NCI-H2227 (cell line): ENCODE measurements at regions not wholly inside any gene's neighbourhood (a gene's known extent, or its start where the extent isn't known, plus 50 kb on each side); places are given as distances from the start of the nearest gene placed in this dataset.

Source experiments
- DNase-seq: peaks from one replicate; lab custom pipeline; 2025; ENCODE audit not compliant: unreplicated experiment; lab: John Stamatoyannopoulos, UW

DNA sequence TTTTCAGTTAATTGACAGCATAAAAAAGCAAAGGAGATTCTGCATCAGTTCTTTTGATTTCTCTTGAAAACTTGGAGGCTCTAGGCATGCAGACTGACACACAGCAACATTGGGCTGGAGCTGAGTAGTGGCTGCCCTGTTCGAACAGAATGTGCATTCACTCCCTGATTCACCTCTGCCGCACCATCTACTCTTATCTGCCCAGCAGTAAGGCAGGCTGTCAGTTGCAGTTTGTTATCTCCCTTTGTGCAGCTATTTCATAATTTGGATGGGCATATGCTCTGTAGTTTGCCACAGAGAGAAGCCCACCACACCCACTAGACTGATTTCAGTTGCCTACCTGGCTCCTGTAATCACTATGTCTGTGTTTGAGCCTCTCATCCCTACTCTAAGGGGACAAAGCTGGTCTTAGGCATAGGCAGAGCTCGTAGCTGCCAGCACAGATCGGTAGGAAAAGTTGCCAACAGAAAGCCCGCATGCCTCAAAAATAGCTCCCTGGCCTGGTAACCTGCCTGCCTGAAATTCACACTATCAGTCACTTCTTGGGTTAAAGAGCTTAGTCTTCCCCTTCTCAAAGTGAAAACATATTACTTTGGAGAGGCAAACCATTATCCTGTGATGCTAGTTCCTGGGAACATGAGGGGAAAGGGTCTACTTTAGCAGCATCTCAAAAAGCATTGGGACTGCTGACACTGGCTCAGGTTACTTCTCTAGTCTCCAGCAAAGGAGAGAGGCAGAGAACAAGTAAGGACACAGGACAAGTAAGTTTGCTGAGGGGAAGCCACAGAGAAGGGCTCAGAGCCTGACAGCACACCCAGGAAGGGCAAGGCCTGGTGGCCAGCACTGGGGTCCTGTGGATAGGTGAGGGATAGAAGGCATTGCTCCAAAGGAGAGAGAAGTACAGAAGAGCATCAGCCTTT, 75.9 kb upstream of the TMEM164 start:
- DNase-seq, result no peak

DNA sequence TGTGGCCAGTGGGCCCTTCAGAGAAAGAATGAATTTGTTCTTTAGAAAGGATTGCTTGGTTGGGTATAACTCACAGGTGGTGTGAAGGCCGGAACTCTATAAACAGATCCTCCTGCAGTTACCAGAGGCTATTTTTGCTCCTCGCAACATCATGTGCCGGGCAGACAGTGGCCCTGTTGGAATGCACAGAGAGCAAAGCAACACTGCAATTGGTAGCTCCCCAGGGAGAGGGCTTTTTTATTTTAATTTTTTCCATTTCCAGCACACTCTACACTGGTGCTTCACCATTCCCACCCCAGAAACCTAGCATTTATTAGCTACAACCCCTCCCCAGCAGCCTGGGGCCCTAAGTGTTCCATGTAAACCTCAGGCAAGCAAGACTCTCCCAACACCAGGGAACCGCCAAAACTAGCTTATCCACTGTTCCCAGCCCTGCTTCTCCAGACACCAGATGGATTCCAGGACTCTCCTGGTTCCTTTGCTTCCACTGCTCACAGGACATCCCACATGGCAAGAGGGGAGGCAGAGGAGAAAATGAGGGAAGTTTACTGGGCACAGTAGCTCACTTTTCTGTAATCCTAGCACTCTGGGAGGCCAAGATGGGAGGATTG, 75.1 kb upstream of the TMEM164 start:
- DNase-seq, result no peak

DNA sequence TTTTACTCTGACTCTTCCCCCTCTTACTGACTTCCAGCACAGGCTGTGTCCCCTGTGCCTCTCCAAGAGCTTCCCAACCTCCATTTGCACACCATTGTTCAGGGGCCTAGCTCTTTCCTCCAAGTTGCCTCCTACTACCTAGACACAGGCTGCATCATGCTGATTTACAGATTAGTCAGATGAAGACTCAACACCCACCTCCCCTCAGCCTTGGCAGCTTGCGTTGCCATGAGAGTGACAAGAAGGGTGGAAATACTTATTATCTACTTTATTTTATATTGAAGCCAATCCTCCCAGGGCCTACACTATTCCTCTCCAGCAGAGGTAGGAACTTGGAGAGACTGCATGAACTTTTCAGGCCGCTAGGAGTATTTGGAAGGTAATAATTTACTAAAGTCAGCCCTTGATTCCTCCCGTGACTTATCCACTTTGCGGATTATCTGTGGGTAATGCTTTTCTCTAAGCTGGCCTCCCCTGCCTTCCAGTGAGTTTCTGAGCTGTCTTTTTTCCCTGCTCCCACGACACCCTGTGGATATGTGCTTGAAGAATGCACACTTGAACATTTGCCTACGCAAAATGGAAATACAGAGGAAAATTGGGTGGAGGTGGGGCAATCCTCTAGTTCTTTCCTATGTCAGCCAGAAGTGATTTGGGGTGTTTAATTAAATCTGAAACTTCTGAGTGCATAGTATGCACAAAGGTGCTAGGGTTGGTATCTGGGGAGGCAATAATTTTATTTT, 74.1 kb upstream of the TMEM164 start:
- no peak for DNase-seq

DNA sequence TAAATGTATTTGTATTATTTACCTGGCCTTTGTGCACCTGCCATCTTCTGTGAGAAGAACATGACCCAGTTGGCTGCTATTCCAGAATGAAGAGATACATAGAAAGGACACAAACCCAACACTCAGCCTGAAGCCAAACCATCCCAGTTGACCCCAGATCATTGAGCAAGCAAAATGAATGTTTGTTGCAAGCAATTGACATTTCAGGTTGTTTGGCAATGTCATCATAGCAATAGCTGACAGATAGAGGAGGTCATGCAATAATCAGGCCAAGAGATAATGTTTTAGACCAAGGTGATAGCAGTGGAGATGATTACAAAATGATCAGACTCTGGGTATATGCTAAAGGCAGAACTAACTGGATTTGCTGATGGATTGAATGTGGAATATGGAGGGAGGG, 71.2 kb upstream of the TMEM164 start:
- no peak for DNase-seq

DNA sequence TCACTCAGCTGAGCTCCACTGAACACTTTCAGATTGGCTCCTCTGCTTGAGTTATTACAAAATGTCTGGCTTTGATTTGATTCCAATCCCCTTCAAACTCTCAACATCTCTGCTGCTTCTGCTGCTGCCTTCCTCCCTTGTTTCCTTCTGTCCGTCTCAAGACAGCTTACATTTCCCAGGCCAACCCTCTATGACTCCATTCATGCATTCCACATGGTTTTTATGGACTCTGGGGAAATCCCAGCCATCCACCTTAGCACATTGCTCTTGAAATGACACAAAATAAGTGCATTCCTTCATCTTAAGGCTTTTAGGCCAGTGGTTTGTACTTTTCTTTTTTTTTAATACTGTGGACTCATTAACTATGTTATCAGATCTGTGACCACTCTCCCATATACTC, 68.5 kb upstream of the TMEM164 start:
- no peak for DNase-seq

DNA sequence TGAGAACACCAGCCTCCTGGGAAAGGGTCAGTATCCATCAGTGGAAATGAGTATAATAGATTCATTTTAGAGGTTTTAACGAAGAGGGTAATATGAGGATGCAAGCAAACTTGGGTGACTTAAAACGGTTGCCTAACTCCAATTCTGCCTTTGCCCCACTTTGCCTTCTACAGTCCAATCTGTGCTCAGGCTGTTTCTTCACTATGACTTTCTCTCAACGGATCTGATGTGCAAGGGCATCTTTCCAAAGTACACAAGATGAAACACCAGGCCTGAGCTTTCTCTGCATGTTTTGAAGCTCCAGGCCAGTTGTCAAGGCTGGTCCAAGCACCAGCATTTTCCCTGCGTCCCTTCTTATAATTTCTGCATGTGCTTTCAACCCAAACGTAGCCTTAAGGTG, 68.0 kb upstream of the TMEM164 start:
- DNase-seq, result no peak

DNA sequence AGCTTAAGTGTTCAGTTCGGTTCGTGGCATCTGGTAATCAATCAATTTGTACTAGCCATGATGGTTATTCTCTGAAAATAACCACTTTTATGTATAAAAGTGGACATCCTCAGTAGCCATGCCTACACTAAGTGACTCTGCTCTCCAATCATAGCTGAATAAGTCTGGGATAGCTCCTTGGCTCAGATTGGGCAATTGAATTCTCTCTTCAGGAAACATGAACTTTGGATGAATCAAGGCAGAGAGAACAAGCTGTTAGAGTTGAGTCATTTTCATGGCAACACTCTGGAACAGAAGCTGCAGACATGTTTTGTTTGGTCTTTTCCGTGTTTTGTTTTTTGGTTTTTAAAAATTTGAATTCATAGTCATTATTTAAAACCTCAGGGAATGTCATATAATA, 66.8 kb upstream of the TMEM164 start:
- DNase-seq, result no peak

DNA sequence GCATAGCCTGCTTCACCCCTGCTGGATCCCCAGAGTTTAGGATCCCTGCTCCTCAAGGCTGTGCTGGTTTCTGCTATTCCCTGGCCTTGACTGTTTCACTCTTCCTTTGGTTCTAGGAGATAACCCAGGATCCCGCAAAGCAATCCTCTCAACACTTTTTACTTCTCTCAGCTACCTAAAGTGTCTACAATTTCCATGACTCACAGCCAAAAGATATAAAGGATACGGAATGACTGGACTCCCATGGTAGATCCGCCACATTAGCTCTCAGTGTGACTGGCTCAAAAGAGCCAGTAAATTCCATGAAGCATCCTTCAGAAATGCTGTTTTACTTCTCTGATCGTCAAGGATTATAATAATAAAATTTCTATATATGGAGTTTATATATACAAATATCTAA, 66.3 kb upstream of the TMEM164 start:
- DNase-seq, result no peak

DNA sequence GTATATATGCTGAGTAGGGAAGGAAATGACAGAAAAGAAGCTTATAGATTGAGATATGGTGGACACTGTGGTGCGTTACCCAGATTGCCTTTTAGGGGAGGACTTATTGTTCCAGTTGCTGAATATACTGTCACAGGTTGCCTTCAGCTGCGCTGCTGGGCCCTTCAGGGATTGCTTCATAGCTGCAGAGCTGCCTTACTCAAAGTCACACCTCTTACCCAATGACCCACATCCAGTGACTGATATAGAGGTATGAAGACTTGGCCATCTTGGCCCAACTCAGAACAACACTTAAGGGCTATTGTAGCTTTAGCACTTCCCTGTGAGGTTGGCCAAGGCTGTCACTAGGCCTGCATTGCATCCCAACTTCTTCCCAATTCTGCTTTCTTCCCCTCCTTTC, 63.4 kb upstream of the TMEM164 start:
- DNase-seq, result no peak

DNA sequence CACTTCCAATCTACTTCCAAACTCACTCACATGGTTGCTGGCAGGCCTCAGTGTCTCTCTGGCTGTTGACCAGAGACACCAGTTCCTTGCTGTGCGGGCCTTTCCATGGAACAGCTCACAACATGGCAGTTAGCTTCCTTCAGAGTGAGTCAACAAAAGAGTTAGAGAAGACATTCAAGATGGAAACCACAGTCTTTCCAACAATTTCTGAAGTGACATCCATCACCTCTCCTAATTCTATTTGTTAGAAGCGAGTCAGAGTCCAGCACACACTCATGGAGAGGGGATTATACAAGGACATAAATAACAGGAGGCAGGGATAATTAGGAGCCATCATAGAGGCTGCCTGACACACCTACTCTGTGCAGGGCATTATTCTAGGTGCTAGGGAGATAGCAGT, 62.5 kb upstream of the TMEM164 start:
- no peak for DNase-seq

DNA sequence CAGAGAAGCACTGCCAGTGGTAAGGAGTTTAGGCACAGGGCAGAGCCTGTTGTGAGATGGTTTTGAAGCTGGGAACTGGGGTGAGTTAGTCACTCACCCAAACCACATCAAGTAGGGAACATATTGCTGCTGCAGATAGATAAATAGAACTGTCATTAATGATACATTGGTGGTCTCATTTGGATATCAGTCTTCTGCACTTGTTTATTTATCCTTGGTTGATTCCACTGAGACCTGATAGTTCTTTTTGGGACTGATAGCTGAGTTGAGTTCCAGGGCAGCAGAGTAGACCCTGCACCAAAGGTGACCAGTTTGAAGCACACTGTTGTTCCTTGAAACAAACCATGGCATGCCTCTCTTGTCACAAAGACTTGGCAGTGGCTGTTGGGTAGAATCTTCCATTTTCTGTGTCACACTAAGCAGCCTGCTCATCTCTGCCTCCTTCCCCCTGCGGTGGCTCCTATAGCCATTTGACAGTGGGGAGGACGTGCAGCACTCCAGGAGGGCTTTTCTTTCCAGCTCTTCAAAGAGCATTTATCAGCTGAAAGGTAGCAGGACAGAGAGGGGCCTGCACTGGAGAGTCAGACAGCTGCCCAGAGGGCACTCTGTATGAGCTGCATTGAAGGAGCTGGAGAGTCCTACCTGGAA, 59.7 kb upstream of the TMEM164 start:
- no peak for DNase-seq

DNA sequence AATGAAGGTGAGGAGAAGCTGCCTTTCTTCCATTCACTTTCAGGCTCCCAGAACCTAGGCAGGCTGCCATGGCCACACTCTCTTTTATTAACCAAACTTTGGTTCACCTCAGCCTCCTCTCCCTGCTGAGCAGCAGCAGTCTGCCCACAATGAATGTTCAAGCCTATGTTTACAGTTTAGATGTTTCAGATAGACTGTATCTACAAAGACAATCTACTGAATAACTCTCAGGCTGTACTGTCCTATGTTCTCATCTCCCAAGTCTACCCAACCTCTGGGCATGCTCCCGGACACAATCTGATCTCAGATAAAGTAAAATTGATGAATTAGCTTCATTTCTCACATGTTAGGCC, 59.2 kb upstream of the TMEM164 start:
- no peak for DNase-seq

DNA sequence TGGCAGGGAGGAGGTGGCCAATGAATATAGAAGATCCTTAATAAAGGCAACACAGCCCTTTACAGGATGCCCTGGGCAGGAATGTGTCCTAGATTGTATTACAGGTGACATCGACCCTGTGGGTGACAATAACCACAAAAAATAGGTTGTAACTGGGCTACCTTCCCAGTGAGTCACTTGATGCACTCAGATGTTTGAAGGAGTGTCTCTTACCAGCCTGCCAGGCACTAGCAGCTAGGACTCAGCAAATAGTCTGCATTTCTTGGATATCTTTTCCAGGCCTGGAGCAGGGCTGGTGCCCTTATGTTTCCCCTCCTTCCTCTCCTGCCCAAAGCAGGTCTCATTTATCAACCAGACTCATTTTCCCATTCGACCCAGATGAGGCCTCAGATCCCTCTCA, 50.9 kb upstream of the TMEM164 start:
- no peak for DNase-seq

DNA sequence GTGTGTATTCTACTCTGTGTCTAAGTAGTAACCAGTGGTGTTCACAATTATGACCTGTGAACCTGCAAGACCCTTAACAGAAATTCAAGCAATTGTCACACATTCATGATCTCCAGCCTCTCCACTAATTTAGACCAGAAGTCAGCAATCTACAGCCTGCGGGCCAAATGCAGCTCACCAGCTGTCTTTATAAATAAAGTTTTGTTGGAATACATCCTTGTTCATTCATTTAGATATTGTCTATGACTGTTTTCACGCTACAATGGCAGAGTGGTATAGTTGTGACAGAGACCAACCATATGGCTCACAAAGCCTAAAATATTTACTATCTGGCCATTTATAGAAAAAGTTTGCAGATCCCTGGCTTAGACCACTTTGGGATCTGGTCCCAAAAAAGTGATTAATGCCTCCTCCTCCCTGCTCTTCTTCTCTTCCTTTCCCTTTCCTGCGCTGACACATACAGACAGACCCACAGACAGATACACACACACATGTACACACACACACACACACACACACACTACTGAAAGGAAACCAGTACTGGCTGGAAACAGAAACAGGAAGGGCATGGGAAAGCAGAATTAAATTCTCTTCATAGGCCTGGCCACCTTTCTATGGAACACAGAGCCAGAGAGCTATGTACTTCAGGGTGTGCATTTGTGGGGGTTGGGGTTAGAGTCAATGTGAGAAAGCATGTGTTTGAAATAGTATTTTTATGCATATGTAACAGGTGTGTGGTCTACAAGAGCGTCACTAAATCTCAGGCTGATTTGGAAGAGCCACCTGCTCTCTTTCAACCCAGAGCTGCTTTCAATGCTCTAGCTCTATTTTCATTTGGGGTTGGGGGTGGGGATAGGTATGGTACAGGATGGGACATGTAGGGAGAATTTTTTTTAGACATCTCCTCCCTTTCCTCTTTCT, 49.7 kb upstream of the TMEM164 start:
- DNase-seq, result no peak
